Cardiac fibroblast (primary cell): ENCODE measurements at regions not wholly inside any gene's neighbourhood (a gene's known extent, or its start where the extent isn't known, plus 50 kb on each side); places are given as distances from the start of the nearest gene placed in this dataset.

Source experiments
- DNase-seq, 2 donors: peaks; one replicate each; pipeline versions ENCODE4 v3.0.0 to v3.0.0-alpha.2; 2010; ENCODE audit warnings: low read depth in 2 of 2
- H3K4me3 ChIP-seq, 2 donors: replicated peaks in 1 of 2; 1 replicate in 1 of 2; 2 replicates in 1 of 2; pipeline ENCODE4 v1.5.1; 2011; ENCODE audit warnings: low read depth in 2 of 2, low read length in 2 of 2, mild to moderate bottlenecking in 2 of 2, moderate library complexity in 1 of 2
- CTCF ChIP-seq: IDR thresholded peaks from one replicate; pipeline ENCODE4 v1.5.1; 2011; ENCODE audit warnings: low read depth, mild to moderate bottlenecking, low read length, inconsistent platforms

- no peak for TF ChIP-seq CTCF
- H3K4me3 ChIP-seq = no peak overlapping the region
- no peak for DNase-seq
These were observed 604.4 kb downstream of the SLC6A15 start for GRCh38 chr12:84308211-84308610.

- H3K4me3 ChIP-seq = no peak overlapping the region
- TF ChIP-seq CTCF = no peak
- no peak for DNase-seq
These were observed 607.5 kb downstream of the SLC6A15 start for GRCh38 chr12:84305144-84305543.

- no peak for DNase-seq
- no peak overlapping the region for H3K4me3 ChIP-seq
- no peak for TF ChIP-seq CTCF
These were observed 618.4 kb downstream of the SLC6A15 start for GRCh38 chr12:84294246-84294645.

GRCh38 chr12:84290168-84290567, 622.4 kb downstream of the SLC6A15 start:
- no peak for TF ChIP-seq CTCF
- no peak for DNase-seq

GRCh38 chr12:84277986-84278385, 634.6 kb downstream of the SLC6A15 start:
- no peak for DNase-seq
- H3K4me3 ChIP-seq = no peak overlapping the region
- TF ChIP-seq CTCF = no peak

More at GRCh38 chr12:84290168-84290567, 622.4 kb downstream of the SLC6A15 start:
- H3K4me3 ChIP-seq = no peak overlapping the region

GRCh38 chr12:84276215-84276614, 636.4 kb downstream of the SLC6A15 start:
- TF ChIP-seq CTCF = no peak
- DNase-seq = no peak

GRCh38 chr12:84272324-84272723, 640.3 kb downstream of the SLC6A15 start:
- TF ChIP-seq CTCF = no peak
- H3K4me3 ChIP-seq = no peak overlapping the region
- DNase-seq = no peak

More at GRCh38 chr12:84276215-84276614, 636.4 kb downstream of the SLC6A15 start:
- no peak overlapping the region for H3K4me3 ChIP-seq
